CMK (cell line): ENCODE measurements at regions not wholly inside any gene's neighbourhood (a gene's known extent, or its start where the extent isn't known, plus 50 kb on each side); places are given as distances from the start of the nearest gene placed in this dataset.
"Not testable (repeated sequence)": the region's sequence is repeated elsewhere in the genome, so short reads cannot be mapped to it uniquely, and the experiment has no call there.

Source experiments
- DNase-seq: peaks from one replicate; pipeline ENCODE4 v3.0.0-alpha.2; 2010; ENCODE audit warnings: low read depth

GRCh38 chr16:16879567-16880251 is 500.8 kb downstream of the NPIPA7 start:
- DNase-seq: no peak

GRCh38 chr16:16881814-16882213 is 502.9 kb downstream of the NPIPA7 start:
- no peak for DNase-seq

GRCh38 chr16:16882766-16883165 is 503.8 kb downstream of the NPIPA7 start:
- DNase-seq: no peak

GRCh38 chr16:16884451-16884850 is 505.5 kb downstream of the NPIPA7 start:
- no peak for DNase-seq

- DNase-seq: no peak
Observed at GRCh38 chr16:16887193-16887592, 508.3 kb downstream of the NPIPA7 start.

GRCh38 chr16:16890964-16891363 is 512.0 kb downstream of the NPIPA7 start:
- no peak for DNase-seq

GRCh38 chr16:16904601-16905000 is 525.7 kb downstream of the NPIPA7 start:
- DNase-seq: no peak

GRCh38 chr16:16905850-16906249 is 526.9 kb downstream of the NPIPA7 start:
- no peak for DNase-seq

- no peak for DNase-seq
Observed at GRCh38 chr16:16907089-16907488, 528.1 kb downstream of the NPIPA7 start.

- DNase-seq: no peak
Observed at GRCh38 chr16:16908077-16908476, 529.1 kb downstream of the NPIPA7 start.

GRCh38 chr16:16909126-16909525 is 530.2 kb downstream of the NPIPA7 start:
- no peak for DNase-seq

- DNase-seq: no peak
Observed at GRCh38 chr16:16910666-16911065, 531.7 kb downstream of the NPIPA7 start.

- no peak for DNase-seq
Observed at GRCh38 chr16:16915771-16916170, 536.8 kb downstream of the NPIPA7 start.

GRCh38 chr16:16917191-16917785 is 538.3 kb downstream of the NPIPA7 start:
- DNase-seq: no peak

GRCh38 chr16:16923479-16923878 is 544.5 kb downstream of the NPIPA7 start:
- DNase-seq: no peak

GRCh38 chr16:16924613-16925012 is 545.7 kb downstream of the NPIPA7 start:
- DNase-seq: no peak

GRCh38 chr16:16925432-16925831 is 545.3 kb downstream of the XYLT1 start:
- DNase-seq: no peak

- no peak for DNase-seq
Observed at GRCh38 chr16:16928532-16929109, 542.1 kb downstream of the XYLT1 start.

GRCh38 chr16:16930309-16931000 is 540.3 kb downstream of the XYLT1 start:
- DNase-seq: no peak

GRCh38 chr16:16933861-16934260 is 536.9 kb downstream of the XYLT1 start:
- no peak for DNase-seq

GRCh38 chr16:16934660-16935059 is 536.1 kb downstream of the XYLT1 start:
- no peak for DNase-seq

GRCh38 chr16:16935909-16936308 is 534.9 kb downstream of the XYLT1 start:
- not testable (repeated sequence) for DNase-seq

- no peak for DNase-seq
Observed at GRCh38 chr16:16937576-16937975, 533.2 kb downstream of the XYLT1 start.
